Activated gamma-delta T cell treated with Interleukin-2 at 50 U/mL for 16 hours (primary cell): ENCODE measurements at regions not wholly inside any gene's neighbourhood (a gene's known extent, or its start where the extent isn't known, plus 50 kb on each side); places are given as distances from the start of the nearest gene placed in this dataset.
"Not testable (repeated sequence)": the region's sequence is repeated elsewhere in the genome, so short reads cannot be mapped to it uniquely, and the experiment has no call there.

Experiments
- DNase-seq: peaks from one replicate; pipeline ENCODE4 v3.0.0-alpha.2; 2020

DNA sequence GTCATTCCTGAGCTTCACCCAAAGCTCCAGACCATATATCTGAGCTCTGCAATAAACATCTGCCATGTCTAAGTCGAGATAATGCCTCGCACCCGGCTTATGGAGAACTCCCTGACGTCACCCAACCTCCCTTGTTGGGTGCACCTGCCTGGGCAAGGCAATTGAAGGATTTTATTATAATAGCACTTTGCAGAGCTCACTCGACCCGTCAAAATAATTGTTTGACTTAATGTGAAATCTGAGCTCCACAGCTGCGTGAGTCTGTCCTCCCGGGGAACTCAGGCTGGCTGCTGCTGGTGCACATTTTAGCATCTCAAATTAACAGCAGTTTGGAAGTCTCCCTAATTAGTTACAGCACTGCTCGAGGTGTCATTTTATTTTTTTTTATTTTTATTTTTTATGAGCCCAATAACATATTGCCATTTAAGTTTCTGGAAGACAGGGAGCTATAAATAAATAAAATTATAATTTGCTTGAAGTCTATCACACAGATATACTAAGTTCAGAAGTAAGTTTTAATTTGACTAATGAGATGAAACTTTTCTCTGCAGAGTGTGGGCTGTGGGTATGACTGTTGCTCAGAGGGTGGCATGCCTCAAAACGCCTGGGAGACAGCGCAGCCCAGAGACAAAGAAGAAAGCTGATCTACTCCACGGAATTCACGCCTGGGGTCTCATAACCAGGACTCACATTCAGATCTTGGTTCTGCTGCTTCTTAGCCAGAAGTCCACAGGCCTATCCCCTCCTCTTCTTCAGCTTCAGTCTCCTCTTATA, 401.4 kb upstream of the C16orf82 start:
- DNase-seq, result no peak

DNA sequence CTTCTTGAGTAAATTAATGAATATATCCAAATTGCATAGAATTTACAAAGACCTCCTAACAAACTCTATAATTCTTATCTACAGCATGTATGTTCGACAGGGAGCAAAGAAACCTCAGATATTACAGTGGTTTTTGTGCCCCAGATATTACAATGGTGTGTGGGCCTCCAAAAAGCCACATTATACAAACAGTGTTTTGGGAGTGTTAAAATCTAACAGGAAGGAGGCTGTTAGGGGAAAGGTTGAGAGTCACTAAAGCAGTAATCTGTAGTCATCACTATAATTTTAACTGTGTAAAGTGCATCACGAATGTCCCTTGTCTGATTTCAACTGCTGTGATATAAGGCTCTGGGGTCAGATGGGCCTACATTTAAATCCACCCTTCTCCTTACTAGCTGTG, 400.2 kb upstream of the C16orf82 start:
- DNase-seq, result no peak

DNA sequence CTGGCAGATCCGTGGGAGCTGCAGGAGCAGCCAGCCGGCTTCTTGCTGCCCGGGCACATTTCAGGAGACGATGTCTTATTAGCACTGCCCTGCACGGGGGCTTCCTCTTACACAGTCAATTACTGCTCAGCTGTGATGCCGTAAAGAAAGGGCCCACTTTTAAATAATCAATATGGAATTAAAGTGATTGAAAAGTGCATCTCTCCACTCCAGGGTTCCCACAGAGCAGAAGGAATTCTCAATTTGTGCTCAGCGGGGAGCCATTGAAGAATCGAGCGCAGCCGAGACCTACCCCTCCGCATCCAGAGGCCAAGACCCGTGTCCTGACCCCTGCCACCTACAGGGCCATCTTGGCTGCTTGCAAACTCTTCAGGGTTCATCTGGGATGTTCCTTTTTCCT, 399.4 kb upstream of the C16orf82 start:
- no peak for DNase-seq

DNA sequence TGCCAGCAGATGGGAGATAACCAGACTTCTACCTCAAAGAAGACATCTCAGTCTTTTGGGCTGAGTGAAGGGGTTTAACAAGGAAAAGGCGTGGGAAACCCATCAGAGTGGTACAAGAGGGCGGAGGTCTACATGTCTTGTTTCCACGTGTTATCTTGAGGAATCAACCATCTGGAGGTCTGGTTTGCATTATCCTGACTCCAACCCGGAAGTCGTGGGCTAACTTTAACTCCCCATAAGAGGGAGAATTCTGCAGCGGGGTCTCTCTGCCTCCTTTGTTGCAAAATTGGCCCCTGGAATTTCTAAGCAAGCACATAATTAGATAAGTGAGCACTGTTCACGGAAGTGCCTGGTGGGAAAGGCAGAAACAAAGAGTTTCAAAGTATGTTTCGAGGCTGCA, 398.7 kb upstream of the C16orf82 start:
- DNase-seq, result no peak

DNA sequence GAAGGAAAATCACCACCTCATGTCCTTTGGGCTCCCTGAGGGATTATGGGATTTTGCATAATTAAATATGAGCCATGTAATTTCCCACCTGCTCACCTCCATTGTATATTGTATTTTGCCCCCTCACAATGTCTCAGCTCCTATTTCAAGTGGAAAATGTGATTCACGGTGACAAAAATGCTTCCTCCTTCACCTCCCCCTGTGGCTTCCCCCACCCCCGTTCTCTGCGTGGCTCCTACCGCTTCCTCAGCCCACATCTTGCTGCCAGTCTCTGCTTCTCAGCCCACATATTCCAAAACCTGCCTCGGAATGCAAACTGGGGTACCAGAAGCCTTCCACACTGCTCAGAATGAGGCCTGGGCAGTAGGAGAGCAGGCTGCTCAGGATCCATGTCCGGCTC, 394.5 kb upstream of the C16orf82 start:
- no peak for DNase-seq

DNA sequence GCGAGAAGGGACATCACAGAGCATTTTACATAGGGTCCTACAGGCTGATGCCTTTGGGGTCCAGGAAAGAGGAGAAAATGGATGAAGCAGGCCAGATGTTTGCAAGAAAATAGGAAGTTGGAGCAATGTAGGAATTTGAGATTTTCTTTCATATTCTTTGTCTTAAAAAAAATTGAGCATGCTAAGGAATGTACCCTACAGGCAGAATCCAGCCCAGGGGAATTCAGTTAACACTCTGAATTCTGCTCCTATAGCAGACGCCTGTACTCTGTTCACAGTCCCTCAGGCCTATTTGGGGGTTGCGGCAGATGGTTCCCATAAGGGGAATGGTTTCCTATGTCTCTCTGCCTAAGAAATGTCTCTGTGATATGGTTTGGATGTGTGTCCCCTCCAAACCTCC, 393.7 kb upstream of the C16orf82 start:
- no peak for DNase-seq

DNA sequence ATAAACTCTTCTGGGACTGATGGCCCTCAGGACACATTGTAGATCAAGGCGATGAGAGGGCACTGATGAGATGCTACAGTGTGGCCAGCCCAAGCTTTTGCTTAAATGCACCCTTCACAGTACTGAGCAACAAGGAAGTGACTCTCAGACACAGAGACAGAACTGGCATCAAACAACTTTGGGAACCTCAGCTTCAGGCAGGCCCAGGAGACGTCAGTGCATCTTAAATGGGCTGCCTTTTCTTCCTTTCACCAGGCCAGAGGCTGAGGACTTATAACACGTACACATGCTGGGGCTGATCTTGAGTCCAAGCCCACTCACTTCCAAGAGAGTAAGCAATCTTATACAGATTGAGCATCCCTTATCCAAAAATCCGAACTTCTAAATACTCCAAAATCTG, 386.1 kb upstream of the C16orf82 start:
- DNase-seq, result no peak

DNA sequence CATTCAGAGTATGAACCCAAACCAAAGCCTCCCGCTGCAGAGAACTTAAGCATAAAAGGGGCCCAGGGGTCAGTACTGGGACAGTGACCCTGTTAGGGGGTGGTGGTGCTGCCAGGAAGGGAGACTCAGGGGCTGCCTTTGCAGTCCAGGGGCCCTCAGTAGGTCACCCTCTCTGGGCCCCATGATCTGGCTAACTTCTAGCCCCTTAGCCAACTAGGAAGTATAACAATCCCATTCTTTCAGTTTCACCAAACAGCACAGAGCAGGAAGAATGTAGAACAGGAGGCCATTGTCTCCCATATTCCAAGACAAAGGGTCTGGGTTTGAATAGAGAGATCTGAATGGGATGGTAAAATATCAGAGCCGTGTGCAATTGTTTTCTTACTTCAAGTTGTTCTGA, 378.6 kb upstream of the C16orf82 start:
- DNase-seq, result no peak

DNA sequence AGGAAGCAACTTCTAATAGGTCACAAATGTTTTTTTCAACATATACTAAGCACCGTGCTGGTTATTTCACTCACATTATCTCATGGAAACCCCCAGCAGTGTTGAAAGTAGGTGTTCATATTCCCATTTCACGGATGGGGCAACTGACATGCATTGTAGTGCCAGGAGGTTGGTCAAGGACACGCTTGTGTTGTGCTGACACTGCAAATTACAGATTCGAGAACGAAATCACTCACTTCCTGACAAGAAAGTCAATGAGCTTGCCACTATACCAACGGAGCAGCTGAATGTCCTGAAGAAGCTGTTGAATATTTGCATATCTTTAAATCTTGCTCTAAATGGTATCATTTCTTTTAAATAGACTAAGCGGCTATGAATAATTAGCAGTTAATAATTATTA, 378.0 kb upstream of the C16orf82 start:
- DNase-seq, result no peak

DNA sequence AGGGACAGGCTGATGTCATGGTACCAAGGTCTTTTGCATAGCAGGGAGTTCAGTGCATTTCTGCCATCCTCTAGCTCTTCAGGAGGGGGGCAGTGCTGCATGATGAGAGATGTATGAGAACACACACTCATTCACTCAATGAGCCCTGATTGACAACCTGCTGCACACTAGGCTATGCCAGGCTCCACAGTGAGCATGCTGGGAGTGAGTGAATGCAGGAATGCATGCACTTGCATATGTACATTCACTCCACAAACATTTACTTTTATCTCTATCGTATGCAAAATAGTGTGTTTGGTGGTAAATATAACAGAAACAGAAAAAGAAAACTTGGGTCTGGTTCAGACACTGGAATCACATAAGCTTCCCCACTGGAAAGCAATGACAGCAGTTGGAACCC, 374.1 kb upstream of the C16orf82 start:
- DNase-seq, result no peak

DNA sequence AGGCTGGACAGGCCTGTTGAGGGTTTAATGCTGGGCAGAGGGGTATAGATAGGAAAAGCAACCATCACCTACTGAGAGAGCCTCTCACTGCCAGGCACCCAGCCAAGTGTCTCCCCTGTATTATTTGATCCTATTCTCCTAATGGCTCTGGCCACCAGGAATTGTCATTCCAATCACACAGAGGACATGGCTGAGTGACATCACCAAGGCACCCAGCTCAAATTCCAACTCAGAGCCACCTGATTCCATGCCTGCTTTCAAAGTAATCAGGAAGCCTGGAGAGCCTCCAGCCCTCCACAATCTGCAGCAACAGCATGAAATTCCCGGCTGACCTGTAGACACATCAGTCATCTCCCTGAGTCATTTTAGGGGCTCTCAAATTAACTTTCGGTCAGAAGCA, 368.9 kb upstream of the C16orf82 start:
- no peak for DNase-seq

DNA sequence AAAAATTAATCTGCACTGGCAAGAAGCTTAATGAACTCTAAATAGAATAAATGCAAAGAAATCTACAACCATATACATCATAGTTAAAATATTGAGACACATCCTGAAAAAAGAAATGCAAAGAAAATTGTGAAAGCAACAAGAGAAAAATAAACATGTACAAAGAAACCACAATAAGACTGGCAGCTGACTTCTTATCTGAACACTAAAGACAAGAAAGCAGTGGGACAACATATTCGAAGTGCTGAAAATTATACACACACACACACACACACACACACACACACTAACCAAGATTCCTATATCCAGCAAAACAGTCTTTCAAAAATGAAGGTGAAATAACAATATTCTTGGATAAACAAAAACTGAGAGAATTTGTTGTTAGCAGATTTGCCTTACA, 366.5 kb upstream of the C16orf82 start:
- DNase-seq, result no peak

DNA sequence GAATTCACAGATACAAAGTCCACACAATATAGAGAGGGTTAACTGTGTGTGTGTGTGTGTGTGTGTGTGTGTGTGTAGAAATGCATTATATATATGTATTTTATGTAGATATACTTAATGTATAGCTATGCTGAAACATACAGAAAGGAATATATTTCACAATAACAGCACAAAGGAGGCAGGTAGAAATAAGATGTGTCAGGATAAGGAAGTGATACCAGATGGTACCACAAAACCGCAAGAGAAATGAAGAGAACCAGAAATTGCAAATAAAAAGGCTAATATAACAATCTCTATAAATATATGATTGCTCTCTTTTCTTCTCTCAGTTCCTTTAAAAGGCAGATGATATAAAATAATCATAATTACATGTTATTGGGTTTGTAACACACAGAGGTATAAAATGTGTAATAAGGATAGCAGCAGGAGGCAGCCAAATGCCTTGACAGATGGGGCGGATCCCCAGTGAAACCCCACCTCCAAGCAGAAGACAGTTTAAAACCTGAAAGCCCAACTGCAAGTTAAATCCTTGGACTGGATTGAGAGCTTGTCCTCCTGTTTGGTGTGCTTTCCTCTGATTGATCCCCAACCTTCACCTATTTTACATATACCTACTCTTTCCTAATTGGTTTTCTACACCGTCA, 365.4 kb upstream of the C16orf82 start:
- no peak for DNase-seq

DNA sequence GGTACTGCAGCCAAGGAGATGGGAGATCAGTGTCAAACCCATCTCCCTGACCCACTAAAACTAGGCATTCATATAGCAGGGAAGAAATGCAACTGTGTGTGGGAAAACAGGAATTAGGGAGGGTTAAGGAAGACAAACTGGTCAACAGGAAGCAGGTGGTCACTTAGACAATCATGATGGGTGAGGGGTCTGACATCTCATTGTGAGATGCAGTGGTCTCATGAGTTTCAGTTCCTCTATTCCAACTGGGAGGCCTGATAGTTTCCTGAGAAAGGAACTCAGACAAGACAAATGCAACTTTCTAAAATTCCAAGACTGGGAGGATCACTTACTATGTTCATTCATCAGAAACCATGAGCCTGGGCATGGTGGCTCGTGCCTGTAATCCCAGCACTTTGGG, 361.4 kb upstream of the C16orf82 start:
- DNase-seq, result no peak

DNA sequence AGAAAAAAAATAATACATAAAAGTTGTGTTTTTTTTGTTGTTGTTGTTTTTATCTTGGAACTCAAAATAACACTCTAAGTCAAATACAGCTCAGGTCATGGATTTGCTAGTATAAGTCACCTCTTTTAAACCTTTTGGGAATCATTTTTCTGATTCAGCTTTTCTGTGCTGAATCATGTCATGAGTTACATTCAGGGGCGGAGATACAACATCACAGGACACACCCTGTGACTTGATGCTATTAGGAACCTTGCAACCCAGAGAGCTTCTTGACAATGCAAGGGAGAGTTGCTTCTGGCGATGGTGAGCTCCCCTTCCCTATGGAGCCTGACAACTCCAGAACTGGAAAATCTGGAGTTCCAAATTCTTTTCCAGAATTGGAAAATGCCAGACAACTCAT, 358.3 kb upstream of the C16orf82 start:
- no peak for DNase-seq

DNA sequence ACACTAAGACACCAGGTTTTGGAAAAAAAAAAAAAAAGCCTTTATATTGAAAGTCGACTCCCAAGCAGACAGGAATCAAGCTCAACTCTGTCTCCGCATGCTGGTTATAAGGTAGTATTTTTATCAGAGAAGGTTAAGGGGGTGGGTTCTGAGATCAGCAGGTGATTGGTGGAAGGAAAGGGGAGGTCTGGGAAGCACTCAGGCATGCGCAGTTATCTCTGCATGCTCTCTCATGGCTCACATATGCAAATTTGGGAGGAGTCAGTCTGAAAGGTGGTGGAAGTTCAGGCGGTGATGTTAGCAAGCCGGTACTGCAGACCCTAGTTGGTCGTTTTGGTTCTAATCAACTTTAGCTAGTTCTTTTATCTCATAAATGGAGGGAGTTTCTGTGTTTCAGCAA, 357.6 kb upstream of the C16orf82 start:
- DNase-seq, result no peak

DNA sequence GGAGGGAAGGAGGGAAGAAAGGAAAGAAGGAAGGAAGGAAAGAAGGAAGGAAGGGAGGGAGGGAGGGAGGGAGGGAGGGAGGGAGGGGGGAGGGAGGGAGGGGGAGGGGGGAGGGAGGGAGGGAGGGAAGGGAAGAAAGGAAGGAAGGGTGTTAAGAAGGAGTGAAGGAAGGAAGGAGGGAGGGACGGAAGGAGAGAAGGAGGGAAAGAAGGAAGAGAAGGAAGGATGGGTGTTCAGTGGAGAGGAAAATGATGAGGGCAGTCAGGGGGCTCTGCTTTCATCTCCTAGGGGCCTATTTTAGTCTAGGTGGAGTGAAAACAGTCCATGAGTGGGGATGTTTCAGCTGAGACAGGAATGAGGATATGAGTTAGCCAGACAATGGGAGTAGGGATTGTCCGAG, 357.0 kb upstream of the C16orf82 start:
- DNase-seq, result no peak

DNA sequence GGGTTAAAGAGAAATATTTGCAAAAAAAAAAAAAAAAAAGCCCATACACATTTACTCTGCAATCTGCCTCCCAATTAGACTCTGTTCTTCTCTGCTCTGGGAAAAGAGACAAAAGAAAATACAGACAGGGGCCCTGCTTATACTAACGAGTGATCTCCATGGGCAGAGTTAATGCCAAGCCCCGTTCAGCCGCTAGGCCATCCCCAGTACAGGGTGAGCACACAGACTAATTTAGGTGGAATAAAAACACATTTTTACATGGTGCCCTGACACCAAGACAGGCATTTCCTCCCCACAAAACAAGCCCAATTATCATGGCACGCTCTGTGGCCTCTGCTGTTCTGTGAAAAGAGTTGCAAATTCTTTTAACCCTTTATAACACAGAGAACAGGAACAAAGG, 356.3 kb upstream of the C16orf82 start:
- no peak for DNase-seq

DNA sequence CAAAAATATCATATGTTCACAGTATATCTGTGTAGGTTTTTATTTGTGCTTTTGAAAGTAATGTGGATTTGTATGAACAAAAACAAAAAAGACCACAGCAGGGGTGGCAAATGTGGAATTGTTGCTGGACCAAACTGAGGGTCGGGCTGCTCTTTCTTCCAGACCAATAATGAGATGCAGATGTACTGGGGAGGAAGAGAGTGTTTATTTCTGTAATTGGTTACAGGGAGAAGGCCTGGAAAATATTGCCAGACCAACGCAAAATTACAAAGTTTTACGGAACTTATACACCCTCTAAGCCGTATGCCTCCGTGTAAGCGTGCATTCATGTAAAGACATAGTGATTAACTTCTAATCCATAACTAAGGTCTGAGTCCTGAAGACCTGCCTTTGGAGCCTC, 353.9 kb upstream of the C16orf82 start:
- DNase-seq, result no peak

DNA sequence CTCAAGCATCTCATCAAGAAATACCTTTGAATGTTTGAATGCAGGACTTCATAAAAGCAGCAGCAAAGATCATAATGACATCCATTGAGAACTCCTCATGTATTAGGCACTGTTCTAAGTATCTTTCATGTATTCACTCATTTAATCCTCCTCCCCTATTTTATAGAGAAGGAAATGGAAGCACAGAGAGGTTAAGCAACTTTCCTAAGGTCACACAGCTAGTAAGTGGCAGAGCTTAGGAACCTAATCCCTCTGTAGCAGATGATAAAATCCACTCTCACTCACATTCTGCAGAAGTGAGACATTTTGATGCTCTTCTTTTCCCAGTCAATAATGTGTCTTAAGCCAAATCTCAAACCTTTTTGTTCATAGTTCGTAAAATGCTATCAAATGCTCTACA, 350.8 kb upstream of the C16orf82 start:
- no peak for DNase-seq

DNA sequence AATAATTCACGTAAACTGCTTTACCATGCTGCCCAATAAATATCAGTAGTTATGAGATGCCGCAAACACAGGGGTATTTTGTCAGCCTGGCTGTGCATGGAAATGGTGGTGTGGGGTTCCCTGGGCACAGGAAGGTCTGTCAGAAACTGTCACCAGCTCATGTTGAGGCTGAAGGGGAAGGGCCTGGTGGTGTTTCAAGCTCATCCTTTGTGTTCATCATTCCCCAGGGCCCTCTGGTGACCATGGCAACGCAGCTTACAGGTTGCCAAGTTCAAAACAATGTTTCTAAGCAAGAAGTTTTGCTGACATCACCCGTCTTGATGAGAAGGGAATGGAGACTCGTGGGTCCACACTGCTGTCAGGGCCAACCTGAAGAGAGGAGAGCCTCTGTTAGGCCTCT, 348.9 kb upstream of the C16orf82 start:
- no peak for DNase-seq

DNA sequence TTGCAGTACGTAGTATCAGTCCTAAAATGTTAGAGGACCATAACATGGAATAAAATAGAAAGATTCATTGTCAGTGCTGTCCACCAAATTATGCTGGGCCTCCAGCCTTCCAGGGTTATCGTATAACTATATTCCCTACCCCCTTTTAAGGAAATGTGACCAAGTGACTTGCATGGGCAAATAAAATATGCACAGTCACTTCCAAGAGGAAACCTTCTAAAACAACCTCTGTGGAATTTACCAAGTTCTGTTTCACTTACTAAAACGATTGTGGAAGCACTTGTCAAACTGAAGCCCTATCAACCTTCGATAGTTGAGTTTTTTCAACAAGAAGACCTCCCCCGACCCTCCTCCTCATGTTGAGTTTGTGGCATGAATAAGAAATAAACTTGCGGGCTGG, 345.4 kb upstream of the C16orf82 start:
- no peak for DNase-seq

DNA sequence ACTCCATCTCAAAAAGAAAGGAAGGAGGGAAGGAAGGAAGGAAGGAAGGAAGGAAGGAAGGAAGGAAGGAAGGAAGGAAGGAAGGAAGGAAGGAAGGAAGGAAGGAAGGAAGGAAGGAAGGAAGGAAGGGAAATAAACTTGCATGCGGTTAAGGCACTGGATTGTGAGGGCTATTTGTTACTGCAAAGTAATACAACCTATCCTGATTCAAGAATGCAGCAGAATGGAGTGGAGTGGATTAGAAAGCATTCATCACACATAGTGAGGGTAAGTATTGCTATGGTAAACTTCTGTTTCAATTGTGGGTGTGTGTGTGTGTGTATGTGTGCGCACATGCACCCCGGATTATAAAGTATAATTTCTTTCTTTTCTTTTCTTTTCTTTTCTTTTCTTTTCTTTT, 344.8 kb upstream of the C16orf82 start:
- DNase-seq, result not testable (repeated sequence)

DNA sequence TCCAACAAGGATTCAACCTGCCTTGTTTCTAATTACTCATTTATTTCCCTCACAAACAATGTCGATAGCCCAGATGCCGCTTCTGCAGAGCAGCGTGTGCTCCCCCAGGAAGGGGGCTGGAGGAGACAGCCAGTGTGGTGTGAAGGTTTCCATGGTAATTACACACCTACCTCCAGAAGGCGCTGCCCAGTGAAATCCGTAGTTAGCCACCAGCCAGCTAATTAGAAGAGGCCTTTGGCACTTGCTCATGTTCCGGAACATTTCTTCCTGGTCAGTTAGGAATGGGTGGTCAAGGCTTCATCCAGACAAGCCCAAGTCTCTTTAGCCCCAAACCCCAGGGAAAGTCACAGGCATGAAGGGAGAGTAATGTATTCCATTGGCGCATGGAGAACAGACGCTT, 342.5 kb upstream of the C16orf82 start:
- no peak for DNase-seq

DNA sequence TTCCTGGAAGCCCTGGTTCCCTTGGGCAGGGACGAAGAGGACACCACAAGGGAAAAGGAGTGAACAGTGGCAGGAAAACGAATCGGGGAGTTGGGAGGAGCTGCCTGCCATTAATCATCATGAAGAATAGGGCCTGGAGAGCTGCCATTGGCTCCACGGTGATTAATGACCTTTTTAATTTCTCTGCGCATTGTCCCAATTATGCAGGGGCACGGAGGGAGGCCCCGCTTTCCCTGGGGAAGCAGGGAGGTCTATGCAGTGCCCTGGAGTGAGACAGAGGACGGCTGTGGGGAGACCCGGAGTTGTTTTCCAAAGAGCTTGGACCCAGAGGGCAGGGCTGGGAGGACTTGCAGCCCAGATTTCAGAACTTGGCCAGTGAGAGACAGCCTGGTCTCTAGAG, 338.9 kb upstream of the C16orf82 start:
- DNase-seq, result no peak
